ENCODE measurements at regions not wholly inside any gene's neighbourhood (a gene's known extent, or its start where the extent isn't known, plus 50 kb on each side); places are given as distances from the start of the nearest gene placed in this dataset.
A peak's percentile ranks its signal among the peaks of the same experiment; 100 is the strongest.

DNA sequence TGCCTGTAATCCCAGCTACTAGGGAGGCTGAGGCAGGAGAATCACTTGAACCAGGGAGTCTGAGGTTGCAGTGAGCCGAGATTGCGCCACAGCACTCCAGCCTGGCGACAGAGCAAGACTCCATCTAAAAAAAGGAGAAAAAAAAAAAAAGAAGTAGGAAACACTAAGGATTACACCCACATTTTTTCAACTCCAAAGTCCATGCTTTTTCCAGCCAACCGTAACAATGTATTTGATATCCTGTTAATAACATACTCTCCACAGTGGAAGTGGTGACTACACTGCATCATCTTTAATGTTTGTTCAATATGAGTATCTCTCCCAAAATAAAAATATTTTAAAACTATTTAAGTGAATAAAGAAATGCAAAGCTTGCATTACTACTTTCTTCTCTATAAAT lies 481.6 kb upstream of the ACVR2A start:
- no peak overlapping the region for H3K4me3 ChIP-seq (ENCODE audit: low read length)
- DNase-seq (ENCODE audit: low read depth, low spot score), result no peak

- DNase-seq (ENCODE audit: low read depth, low spot score), result no peak
- no peak overlapping the region for H3K4me3 ChIP-seq (ENCODE audit: low read length)
These were observed 486.5 kb upstream of the ACVR2A start for GRCh38 chr2:147358375-147358774.

GRCh38 chr2:147356157-147356556 lies 488.7 kb upstream of the ACVR2A start:
- no peak for DNase-seq (ENCODE audit: low read depth, low spot score)
- H3K4me3 ChIP-seq (ENCODE audit: low read length), result no peak overlapping the region

GRCh38 chr2:147355706-147356105 lies 489.1 kb upstream of the ACVR2A start:
- no peak for DNase-seq (ENCODE audit: low read depth, low spot score)
- no peak overlapping the region for H3K4me3 ChIP-seq (ENCODE audit: low read length)

GRCh38 chr2:147353072-147353381 lies 491.8 kb upstream of the ACVR2A start:
- H3K4me3 ChIP-seq (ENCODE audit: low read length), result no peak overlapping the region
- DNase-seq (ENCODE audit: low read depth, low spot score), result no peak

GRCh38 chr2:147352264-147353071 lies 492.4 kb upstream of the ACVR2A start:
- DNase-seq (ENCODE audit: low read depth, low spot score), result no peak

DNA sequence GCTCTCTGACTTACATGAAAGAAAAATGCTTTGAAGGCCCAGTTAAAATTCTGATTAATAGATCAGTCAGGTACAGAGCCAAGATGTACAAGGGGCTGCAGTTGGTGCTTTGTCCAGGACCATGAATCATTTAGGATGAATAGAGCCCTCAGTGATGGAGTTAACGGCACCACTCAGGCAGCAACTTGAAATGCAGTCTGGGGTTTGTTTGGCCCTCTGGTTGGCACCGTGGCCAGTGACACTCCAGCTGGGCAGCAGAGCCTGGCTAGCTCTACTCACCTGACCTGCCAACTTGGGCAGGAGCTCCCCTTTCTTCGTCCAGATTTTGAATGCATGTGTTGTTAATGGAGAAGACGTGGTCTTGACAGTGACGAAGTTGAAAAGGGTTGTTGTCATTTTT lies 493.0 kb upstream of the ACVR2A start:
- no peak for DNase-seq (ENCODE audit: low read depth, low spot score)

More at GRCh38 chr2:147352264-147353071, 492.4 kb upstream of the ACVR2A start:
- no peak overlapping the region for H3K4me3 ChIP-seq (ENCODE audit: low read length)

DNA sequence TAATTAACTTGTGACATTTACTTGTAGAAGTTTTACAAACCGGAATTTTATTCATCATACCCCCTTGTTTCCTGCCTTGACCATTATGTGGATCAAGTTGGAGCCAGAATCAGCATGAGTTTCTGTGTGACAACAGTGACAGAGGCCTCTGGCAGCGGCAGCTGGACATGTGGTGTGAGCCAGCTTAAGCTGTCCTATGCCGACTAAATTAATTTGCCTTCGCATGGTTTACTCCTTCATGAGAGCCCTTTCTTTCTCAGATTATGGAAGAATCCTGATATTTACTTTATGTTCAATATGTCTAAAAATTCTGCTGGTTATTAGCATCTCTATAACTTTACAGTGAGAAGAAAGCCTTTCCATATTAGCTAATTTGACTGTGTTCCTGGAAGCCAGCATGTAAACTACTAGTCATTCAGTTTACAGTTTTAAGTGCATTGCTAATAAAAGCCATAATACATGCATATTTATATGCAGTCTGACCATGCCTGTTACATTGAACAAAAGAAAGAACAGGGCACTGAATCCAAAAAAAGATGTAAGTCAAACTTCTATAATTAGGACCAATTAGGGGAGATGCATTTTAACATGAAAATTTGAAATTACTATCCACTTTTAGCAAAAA lies 495.8 kb upstream of the ACVR2A start:
- DNase-seq (ENCODE audit: low read depth, low spot score), result no peak
- no peak overlapping the region for H3K4me3 ChIP-seq (ENCODE audit: low read length)

More for the DNA sequence above, 493.0 kb upstream of the ACVR2A start:
- no peak overlapping the region for H3K4me3 ChIP-seq (ENCODE audit: low read length)

GRCh38 chr2:147346142-147346541 lies 498.7 kb upstream of the ACVR2A start:
- no peak overlapping the region for H3K4me3 ChIP-seq (ENCODE audit: low read length)
- no peak for DNase-seq (ENCODE audit: low read depth, low spot score)

DNA sequence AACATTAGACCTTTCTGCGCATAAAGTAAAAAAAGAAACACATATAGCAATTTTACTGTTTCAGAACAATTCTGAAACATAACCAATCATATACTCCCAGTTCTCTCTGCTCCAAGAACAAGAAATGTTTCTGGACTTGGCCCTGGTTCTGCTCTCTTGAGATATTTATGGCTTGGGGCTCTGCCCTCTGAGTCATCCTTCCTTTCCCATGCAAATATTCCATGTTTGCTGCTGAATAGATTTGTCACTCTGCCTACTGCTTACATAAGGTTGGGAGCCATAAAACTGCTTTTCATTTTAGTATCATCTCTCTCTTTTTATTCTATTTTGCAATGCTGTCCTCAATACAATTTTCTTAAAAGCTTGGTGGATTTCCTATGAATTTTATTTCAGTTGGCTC lies 499.6 kb upstream of the ACVR2A start:
- H3K4me3 ChIP-seq (ENCODE audit: low read length), result no peak overlapping the region
- DNase-seq (ENCODE audit: low read depth, low spot score), result no peak

DNA sequence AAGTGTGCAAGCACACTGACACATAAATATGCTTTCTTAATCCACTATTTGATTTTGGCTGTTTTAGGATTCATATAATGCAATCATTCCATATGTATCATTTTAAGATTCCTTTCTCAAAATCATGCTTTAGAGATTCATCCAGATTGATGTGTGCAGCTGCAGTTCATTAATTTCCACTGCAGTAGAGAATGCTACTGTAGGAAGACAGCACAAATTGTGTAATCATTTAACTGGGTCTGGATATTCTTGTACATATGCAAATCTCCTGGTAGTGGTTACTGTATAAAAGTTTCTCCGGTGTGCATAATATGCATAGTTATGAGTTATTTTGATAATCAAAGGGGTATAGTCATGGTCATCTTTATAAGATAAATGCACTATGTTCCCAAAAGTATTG lies 502.5 kb upstream of the ACVR2A start:
- H3K4me3 ChIP-seq (ENCODE audit: low read length), result no peak overlapping the region
- no peak for DNase-seq (ENCODE audit: low read depth, low spot score)

GRCh38 chr2:147331790-147332419 lies 512.9 kb upstream of the ACVR2A start:
- DNase-seq (ENCODE audit: low read depth, low spot score), result peak; percentile 19
- no peak overlapping the region for H3K4me3 ChIP-seq (ENCODE audit: low read length)

GRCh38 chr2:147330925-147331324 lies 513.9 kb upstream of the ACVR2A start:
- no peak overlapping the region for H3K4me3 ChIP-seq (ENCODE audit: low read length)
- DNase-seq (ENCODE audit: low read depth, low spot score), result no peak

GRCh38 chr2:147327613-147328012 lies 517.2 kb upstream of the ACVR2A start:
- H3K4me3 ChIP-seq (ENCODE audit: low read length), result no peak overlapping the region
- DNase-seq (ENCODE audit: low read depth, low spot score), result no peak

DNA sequence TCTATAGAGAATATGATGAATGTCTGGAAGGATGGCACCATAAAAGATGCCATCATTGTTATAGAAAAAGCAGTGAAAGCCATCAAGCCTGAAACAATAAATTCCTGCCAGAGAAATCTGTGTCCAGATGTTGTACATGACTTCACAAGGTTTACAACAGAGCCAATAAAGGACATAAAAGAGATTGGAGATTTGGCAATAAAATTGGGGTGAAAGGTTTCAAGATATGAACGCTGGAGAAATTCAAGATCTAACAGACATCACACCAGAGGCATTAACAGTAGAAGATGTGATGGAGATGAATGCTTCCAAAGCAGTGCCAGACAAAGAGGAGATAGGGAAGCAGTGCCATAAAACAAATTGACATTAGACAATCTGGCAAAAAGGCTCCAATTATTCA lies 518.8 kb upstream of the ACVR2A start:
- no peak for DNase-seq (ENCODE audit: low read depth, low spot score)
- H3K4me3 ChIP-seq (ENCODE audit: low read length), result no peak overlapping the region

GRCh38 chr2:147320146-147320545 lies 524.7 kb upstream of the ACVR2A start:
- DNase-seq (ENCODE audit: low read depth, low spot score), result no peak
- no peak overlapping the region for H3K4me3 ChIP-seq (ENCODE audit: low read length)

- no peak overlapping the region for H3K4me3 ChIP-seq (ENCODE audit: low read length)
- no peak for DNase-seq (ENCODE audit: low read depth, low spot score)
These were observed 533.8 kb upstream of the ACVR2A start for GRCh38 chr2:147311058-147311430.

DNA sequence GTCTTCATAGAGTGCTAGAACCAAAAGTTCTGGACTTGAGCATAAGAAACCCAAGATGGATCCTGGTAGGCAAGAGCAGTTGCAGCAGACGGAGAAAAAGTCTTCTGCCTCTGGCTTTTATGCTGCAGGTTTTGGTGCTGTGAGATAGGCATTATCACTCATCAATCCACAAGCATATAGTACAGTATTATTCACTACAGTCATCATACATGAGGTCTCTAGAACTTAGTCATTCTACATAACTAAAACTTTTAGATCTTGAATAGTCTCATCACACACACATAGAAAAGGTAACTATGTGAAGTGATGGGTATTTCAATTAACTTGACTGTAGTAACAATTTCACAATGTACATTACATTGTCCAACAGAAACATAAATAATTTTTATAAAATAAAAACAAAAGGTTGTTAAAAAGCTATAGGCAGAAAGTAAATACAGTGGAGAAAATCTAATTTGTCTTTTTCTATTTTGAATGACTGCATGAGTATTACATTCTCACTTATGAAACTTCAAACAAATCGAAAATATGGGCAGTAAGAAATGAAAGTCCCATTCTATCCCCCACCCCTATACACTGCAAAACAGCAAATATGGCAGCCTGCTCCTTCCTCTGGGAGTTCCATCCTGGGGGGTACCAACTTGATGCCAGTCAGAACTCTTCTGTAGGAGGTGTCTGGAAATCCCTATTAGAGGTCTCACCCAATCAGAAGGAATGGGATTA lies 534.3 kb upstream of the ACVR2A start:
- no peak overlapping the region for H3K4me3 ChIP-seq (ENCODE audit: low read length)
- no peak for DNase-seq (ENCODE audit: low read depth, low spot score)

GRCh38 chr2:147297820-147298219 lies 547.0 kb upstream of the ACVR2A start:
- DNase-seq (ENCODE audit: low read depth, low spot score), result peak; percentile 69
- no peak overlapping the region for H3K4me3 ChIP-seq (ENCODE audit: low read length)

- no peak for DNase-seq (ENCODE audit: low read depth, low spot score)
- H3K4me3 ChIP-seq (ENCODE audit: low read length), result no peak overlapping the region
These were observed 549.9 kb upstream of the ACVR2A start for GRCh38 chr2:147294825-147295392.

Measured in Jurkat, Clone E6-1 (cell line).